Hippocampal formation (tissue), 2 donors: ENCODE measurements at regions not wholly inside any gene's neighbourhood (a gene's known extent, or its start where the extent isn't known, plus 50 kb on each side); places are given as distances from the start of the nearest gene placed in this dataset.

Experiments
- DNase-seq, 2 donors: peaks; one replicate each; lab custom pipeline; 2025; lab: John Stamatoyannopoulos, UW

DNA sequence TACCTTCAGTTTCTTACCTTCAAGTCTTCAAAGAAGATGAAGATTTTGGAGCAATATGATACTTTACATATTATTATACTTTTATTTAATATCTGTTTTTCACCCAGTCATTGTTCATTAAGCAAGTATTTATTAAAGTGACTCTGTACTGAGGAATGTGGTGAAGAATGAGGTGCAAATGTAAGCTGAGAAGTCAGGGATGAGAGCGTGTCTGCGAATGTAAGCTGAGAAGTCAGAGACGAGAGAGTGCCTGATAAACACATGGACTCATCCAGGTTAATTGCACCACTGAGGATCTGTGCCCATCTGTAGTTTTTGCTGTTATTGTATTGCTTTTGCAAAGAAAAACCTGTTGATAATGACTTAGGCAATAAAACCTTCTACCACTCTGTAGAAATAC is 211.9 kb upstream of the FAR2 start:
- DNase-seq = no peak

- no peak for DNase-seq
Measured at GRCh38 chr12:28938056-28938455, 211.0 kb upstream of the FAR2 start.

- no peak for DNase-seq
Measured at GRCh38 chr12:28938581-28939235, 210.4 kb upstream of the FAR2 start.

- no peak for DNase-seq
Measured at GRCh38 chr12:28939427-28939826, 209.7 kb upstream of the FAR2 start.

GRCh38 chr12:28941248-28941647 is 207.8 kb upstream of the FAR2 start:
- DNase-seq = no peak

- no peak for DNase-seq
Measured at GRCh38 chr12:28946361-28946760, 202.7 kb upstream of the FAR2 start.

DNA sequence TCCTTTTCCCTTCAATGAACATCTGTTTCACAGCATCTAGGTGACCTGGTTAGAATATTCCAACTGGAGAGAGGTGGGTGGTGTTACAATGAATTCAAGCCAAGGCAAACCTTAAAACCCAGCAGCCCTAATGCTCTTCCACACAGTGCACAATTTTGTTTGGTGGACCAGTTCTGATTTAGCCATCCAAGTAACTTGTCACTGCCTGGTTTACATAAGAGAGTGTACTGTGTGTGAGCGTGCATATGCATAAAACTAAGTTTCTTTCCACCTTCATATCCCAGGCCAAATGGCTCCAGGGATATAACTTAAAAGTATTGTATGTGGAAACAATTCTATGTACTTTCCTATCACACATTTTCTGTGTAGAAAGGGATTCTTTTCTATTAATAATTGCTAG is 200.4 kb upstream of the FAR2 start:
- no peak for DNase-seq

GRCh38 chr12:28949184-28949583 is 199.9 kb upstream of the FAR2 start:
- no peak for DNase-seq

- no peak for DNase-seq
Measured at GRCh38 chr12:28950049-28950448, 199.0 kb upstream of the FAR2 start.

DNA sequence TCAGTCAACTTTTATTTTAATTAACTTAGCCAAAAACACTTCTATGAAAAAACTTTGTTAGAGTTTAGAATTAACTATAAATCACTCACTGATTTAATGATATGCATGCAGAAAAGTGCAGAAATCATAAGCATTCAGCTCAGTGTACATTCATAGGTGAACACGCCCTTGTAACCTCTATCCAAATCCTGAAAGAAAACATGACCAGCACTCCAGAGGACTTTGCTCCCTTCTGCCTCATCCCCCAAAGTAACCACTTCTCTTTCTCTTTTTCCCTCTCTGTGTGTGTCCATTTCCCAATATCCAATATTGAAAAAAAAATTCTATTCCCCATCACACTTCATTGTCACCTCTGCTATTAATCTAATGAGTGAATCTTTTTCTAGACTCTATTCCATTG is 197.1 kb upstream of the FAR2 start:
- no peak for DNase-seq

GRCh38 chr12:28954333-28954732 is 194.7 kb upstream of the FAR2 start:
- no peak for DNase-seq

GRCh38 chr12:28955491-28955890 is 193.6 kb upstream of the FAR2 start:
- no peak for DNase-seq

DNA sequence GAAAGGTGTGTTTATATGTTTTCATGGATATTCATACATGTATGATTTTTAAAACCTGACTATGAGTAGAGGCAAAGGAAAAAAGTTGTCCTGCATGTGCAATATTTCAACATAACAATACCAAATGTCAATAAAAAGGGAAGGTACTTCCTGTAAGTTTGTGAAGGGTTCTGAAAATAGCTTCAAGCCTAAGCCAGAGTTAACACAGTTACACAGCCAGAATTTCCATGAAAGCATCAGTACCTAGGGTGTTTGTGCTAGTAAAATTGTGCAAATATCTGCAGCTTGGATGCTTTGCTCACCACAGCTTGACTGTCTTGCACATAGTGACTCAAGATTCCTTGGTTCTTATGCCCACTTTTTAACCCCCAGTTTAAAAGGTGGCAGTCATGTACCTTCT is 193.1 kb upstream of the FAR2 start:
- no peak for DNase-seq

GRCh38 chr12:28958553-28959195 is 190.4 kb upstream of the FAR2 start:
- peak in 1 of 2 donors; percentile 8 for DNase-seq

DNA sequence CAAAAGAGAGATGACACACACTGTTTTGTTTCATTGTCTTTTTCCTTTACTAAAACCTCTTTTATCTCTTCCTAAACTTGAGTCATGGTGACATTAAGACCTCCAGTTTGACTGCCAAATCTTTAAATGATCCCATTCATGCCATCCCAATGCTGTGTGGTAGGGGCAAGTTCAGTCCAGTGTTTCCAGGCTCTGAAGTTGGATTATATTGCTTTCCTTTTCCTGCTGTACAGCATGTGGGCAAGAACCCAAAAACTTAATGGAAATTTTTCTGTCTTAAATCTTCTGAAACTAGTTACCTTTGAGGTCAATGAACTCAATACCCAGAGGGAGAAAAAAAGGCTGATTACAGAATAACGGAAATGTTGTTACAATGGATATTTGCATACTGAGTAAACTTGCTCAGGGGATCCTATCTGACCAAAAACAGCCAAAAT is 187.1 kb upstream of the FAR2 start:
- no peak for DNase-seq

DNA sequence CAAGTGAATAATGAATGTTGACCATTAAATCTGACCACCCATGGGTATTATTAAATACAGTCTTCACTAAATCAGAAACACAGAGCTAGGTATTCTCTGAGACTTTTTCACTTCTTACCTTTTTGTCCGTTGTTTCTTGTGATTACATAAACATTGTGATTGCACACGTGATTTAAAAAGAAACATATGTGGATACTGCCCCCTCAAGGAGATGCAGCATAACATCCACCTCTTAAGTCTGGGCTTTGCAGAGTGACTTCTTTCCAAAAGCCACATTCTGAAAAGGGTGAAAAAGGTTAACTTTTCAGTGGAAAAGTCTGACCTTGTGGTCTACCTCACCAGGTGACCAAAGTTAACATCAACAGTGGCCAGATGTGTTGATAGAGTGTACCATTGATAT is 185.5 kb upstream of the FAR2 start:
- no peak for DNase-seq

DNA sequence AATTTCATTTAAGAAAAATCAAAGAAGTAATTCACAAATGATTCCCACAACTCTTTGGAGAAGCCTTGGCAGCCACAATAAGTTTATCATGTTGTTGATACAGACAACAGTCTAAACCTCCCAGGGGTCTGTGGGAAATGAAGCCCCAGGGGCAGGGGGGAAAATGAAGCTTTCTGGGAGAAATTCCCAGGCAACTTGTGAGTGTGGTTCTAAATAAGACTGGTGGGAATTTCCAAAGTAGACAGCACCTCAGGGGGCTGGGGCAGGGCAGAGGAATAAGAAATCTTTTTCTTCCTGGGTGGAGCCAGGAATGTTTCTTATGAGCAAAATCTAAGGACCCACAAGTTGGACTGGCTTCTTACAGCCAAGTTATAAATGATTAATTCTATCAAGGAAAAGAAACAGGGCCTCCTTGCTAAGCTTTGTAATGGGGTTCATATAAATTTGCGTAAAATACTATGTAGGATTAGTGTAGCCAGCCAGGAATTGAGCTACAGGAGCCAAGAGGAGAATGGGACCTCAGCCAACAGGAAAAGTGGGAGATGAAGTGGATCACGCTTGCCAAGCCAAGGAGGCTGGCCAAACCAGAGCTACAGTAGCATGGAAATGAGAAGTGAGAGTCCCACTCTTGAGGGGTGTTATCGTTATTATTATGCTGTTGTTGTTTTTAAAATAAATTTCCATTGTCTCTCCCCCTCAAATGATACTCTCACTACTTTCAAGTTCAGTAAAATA is 182.9 kb upstream of the FAR2 start:
- no peak for DNase-seq

DNA sequence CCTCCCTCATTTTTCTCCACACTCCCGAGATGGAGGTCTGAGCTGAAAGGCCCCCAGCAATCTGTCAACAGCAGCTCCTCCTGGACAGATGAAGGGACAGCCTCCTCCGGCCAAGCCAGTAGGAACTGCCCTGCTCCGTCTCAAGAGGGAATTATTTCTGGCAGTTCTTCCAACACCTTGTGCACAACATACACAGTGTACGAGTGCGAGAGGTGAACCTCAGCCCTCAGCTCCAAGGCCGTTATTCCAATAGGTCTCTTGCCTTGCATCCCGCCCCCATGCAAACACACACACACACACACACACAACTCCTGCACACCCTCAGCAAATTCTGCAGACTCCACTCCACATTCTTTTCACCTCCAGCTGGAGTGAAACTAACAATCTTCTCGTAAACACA is 181.7 kb upstream of the FAR2 start:
- DNase-seq = no peak

DNA sequence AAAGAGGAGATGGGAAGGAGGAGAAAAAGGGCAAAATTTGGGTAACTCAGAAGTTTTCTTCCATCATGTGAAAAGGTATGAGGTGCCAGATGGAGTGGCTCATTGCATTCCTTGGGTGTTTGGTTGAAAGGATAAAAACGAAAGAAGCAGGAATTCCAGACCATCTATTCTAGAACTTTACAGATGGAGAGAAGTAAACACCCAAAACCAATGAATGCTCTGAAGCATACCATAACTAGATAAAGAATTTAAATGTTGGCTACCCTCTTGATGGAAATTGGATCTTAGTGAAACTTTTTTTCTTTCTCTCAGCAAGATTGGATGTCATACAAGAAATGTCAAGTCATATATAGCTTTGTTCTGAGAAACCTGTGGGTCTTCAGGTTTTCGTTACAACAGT is 175.6 kb upstream of the FAR2 start:
- no peak for DNase-seq

DNA sequence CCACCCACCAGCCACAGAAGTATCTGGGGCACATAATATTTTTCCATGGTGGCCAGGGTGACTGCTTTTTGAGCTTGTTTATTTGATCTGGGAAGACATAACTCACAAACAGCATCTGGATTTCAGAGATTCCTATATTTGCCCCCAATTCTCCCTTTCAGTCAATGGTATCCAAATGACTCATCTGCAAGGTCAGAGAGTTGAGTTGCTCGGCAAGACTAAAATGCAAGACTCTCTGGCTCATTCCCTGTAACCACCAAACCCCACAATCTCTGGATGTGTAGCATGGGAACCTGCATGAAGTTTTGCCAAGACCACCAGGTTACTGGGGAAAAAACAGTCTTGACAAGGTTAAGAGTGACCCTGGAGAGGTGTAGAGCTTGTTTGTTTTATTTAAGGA is 174.9 kb upstream of the FAR2 start:
- DNase-seq = no peak

- no peak for DNase-seq
Measured at GRCh38 chr12:28974883-28975282, 174.2 kb upstream of the FAR2 start.

DNA sequence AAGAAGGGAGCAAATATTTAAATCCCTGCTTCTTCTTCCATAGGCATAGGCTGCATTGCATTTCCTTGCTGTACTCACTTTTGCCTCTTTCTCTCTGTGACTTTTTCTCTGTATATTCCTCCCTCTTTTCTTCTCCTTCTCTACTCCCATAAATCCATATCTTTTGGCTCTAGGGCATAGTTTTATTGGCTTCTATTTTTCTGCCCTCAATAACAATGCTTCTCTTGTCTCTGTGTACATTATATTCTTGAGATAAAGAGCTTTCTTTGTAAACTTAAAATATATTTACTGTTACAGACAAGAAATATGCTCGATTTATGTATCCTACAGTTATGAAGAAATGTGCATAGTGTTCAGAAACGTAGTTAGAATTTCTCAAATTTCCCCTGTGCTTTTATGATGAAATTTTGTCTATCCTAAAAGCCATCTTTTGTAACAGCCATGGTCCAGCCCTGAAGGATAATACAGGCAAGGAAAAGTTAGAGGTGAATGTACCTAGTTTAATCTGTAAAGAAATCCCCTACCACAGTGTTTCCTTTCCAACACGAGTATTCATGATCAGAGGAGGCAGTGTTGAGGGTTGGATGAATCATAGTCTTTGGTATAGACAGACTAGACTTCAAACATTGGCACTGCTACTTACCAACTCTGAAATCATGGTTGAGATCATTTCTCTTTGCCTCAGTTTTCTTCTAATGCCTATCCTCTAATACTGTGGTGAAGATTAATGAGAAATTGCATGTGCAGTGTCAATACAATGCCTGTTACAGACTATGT is 173.3 kb upstream of the FAR2 start:
- DNase-seq = no peak

- no peak for DNase-seq
Measured at GRCh38 chr12:28980436-28980835, 168.6 kb upstream of the FAR2 start.
